GM19452 (cell line): ENCODE measurements at regions not wholly inside any gene's neighbourhood (a gene's known extent, or its start where the extent isn't known, plus 50 kb on each side); places are given as distances from the start of the nearest gene placed in this dataset.
A peak's percentile ranks its signal among the peaks of the same experiment; 100 is the strongest.
"Not testable (repeated sequence)": the region's sequence is repeated elsewhere in the genome, so short reads cannot be mapped to it uniquely, and the experiment has no call there.

Source experiments
- ATAC-seq: cut with Tn5 transposase; IDR thresholded peaks from one replicate; pipeline ENCODE4 v1.9.1; 2021; ENCODE audit not compliant: unreplicated experiment

GRCh38 chr15:31724903-31725302 lies 305.4 kb upstream of the CHRNA7 start:
- not testable (repeated sequence) for ATAC-seq

- ATAC-seq = not testable (repeated sequence)
Observed at GRCh38 chr15:31725619-31726018, 304.7 kb upstream of the CHRNA7 start.

DNA sequence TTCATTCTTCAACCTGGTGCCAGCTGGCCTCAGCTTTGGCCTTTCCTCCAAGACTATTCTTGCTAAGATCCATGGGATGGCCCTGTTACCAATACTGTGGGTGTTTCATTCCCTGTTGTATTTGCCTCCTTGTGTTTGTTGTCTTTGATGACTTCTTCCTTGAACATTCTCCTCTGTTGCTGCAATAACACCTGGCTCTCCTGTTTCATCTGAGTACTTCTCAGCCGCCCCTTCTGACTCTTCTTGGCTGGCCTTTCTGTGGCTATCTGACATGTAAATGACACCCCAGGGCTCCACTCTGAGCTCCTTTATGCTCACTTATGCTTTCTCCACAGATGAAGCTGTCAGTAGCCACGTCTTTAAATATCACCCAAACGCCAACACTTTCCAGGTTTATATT lies 302.7 kb upstream of the CHRNA7 start:
- no peak for ATAC-seq

GRCh38 chr15:31732726-31733125 lies 297.6 kb upstream of the CHRNA7 start:
- no peak for ATAC-seq

GRCh38 chr15:31733424-31733823 lies 296.9 kb upstream of the CHRNA7 start:
- ATAC-seq = no peak

- no peak for ATAC-seq
Observed at GRCh38 chr15:31740203-31740602, 290.1 kb upstream of the CHRNA7 start.

GRCh38 chr15:31745841-31746240 lies 284.5 kb upstream of the CHRNA7 start:
- ATAC-seq = no peak

DNA sequence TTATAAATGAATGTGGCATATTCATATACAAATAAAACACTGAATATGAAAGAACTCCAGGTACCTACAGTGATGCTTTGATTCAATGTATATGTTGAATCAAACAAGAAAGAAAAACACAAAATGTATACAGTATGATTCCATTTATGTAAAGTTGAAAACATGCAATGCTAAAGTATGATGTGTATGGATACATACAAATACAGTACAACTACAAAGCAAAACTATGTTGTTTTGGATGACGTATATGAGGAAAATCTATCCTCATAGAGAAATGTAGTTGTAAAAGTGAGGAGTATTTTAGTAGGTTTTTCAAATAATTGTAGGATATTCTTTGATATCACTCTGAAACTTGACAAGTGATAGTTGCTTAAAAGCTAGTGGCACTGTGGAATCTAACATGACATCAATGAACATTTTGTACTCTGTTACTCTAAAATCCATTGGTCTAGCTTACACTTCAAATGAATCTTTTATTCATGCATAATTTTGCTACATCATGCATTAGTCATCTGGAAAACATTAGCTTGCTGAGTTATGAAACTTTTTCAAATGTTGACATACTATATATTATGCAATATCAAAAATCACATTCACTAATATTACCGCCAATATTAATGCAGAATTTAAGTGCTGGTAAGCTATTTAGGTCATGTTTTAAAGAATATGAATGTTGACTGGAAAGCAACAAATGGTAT lies 278.1 kb upstream of the CHRNA7 start:
- ATAC-seq = no peak

DNA sequence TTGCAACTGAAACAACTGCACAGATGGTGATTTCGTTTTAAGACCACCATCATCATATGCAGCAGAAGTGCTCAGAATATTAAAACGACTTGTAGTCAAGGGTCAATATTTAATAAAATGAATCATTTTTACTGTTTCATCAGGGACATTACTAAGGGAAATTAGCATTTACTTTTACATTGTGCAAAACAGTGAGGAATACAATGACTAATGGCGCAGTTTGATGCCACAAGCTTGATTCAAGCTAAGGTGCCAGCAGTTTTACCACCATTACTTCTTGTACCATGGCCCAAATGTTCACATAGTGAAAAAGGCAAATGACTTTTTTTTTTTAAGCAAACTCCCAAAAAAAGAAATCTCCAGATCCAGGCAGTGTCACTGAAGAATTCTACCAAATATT lies 277.4 kb upstream of the CHRNA7 start:
- no peak for ATAC-seq

- ATAC-seq = no peak
Observed at GRCh38 chr15:31758126-31758525, 272.2 kb upstream of the CHRNA7 start.

GRCh38 chr15:31768055-31768454 lies 262.3 kb upstream of the CHRNA7 start:
- ATAC-seq = no peak

- no peak for ATAC-seq
Observed at GRCh38 chr15:31774045-31774444, 256.3 kb upstream of the CHRNA7 start.

GRCh38 chr15:31776039-31776438 lies 254.3 kb upstream of the CHRNA7 start:
- ATAC-seq = no peak

GRCh38 chr15:31781261-31781660 lies 249.1 kb upstream of the CHRNA7 start:
- no peak for ATAC-seq

DNA sequence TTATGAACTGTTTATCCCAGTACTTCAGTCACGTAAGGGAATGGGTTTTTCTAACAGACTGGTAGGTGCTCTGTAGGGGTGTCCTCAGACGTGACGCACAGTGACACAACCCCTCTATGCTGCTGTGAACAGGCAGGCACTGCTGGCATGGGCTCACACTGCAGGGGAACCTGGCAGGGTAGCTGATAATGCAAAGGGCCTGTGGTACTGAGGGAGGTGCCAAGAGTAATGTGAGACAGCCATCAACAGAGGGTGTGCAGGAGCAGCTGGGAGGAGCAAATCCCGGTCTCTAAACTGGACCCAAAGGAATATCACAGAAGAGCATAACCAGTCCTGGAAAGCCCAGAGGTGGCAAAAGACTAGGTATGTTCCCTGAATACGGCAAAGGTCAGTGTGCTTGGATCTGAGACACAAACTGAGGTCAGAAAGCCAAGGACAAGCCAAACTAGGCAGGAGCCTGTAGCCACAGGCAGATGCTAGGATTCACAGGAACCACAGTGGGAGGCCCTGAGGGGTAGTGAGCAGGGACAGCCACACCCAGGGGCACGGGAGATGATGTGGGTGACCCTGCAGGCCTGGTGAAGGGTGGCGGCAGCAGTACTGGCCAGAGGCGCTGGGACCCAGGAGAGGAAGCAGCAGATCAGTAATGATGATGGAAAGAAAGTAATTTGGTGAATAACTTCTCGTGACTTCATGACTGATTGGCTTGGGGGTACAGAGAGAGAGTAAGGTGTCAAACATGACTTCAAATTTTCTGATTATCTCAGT lies 248.1 kb upstream of the CHRNA7 start:
- ATAC-seq = no peak

DNA sequence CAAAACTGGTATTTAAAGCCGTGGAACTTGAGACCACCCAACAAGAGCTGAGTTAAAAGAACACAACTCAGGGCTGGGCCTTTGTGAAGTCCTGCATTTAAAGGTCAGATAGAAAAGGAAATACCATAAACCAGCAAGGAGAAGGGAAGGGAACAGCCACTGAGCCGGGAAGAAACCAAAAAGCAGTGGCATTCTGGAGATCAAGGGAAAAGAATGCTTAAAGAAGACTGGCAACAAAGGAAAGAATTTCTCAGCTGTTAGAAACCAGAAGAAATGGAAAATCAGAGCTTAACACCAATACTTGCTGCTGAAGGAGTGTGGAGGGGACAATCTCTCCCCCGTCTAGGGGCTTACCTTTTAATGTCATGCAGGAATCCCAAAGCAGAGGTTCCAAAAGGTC lies 247.4 kb upstream of the CHRNA7 start:
- no peak for ATAC-seq

- ATAC-seq = no peak
Observed at GRCh38 chr15:31786360-31786759, 244.0 kb upstream of the CHRNA7 start.

DNA sequence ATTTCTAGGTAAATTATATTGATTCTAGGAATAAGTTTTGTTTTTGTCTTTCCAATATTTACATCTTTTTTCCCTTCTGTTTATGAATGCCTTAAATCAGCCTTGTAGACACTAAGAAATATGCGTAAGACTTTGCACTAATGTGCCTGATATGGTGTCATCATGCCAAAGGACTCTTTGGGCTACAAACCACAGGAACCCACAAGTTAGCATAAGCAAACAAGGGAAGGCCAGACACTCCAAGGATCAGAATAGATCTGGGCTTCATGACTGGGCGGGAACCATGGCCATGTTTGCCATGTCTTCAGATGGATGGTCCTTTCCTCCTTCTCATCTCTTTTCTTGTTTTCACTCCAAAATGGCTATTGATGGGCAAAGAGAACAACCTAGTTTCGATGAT lies 242.2 kb upstream of the CHRNA7 start:
- ATAC-seq = no peak

DNA sequence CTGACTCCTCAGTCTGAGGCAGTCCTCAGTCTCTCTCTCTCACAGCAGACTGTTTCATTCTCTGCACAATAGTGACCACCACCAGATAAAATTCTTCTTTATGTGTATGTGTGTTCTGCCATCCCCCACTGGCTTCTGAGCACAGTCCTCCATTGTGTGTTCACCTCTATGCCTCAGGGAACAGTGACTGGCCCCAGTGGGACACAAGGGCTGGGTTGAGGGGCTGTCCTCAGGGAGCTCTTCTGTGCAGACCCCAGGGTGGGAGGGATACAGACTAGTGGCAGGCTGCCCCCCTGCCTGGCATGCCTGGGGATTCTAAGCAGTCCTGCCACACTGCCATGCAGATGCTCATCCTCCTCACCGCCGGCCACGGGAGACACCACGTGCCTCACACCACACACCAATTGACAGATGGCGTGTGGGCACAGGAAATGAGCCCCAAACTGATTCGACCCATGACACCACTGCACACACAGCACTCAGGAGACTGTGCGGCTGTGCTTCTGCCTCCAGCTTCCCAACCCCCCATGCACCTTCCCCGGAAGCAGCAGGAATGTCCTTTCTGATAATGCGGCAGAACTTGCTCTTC lies 237.6 kb upstream of the CHRNA7 start:
- no peak for ATAC-seq

- no peak for ATAC-seq
Observed at GRCh38 chr15:31799319-31799714, 231.0 kb upstream of the CHRNA7 start.

DNA sequence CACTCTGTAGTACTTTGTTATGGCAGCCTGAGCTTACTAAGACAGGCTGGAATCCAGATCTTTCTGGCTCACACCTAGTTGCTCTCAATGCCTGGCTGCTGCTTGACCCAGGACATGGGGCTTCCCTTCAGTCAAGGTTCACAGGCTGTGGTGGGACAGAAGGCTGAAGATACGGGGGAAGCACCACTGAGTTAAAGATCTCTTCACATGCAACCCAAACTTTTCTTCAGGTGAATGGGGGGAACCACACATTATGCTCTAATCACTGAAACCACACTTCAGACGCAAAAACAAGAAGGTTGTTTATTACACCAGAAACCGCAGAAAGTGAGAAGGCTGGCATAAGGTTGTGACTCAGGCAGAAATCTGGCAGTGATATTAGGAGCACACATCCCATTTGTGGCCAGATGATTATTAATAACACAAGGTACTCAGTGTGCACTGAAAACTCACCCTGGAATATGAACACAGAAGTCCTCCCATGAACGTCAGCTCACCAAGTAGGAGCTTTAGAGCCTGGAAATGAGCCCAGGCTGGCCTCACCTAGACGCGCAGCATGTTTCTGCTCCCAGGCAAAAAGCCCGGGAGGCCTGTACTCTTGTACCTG lies 230.5 kb upstream of the CHRNA7 start:
- ATAC-seq = peak; percentile 83

GRCh38 chr15:31801152-31801551 lies 229.2 kb upstream of the CHRNA7 start:
- ATAC-seq = no peak
